HG03432 (cell line): ENCODE measurements at regions not wholly inside any gene's neighbourhood (a gene's known extent, or its start where the extent isn't known, plus 50 kb on each side); places are given as distances from the start of the nearest gene placed in this dataset.

Experiments
- ATAC-seq: cut with Tn5 transposase; IDR thresholded peaks from one replicate; pipeline ENCODE4 v1.9.1; 2021; ENCODE audit warnings: mild to moderate bottlenecking, moderate library complexity; ENCODE audit not compliant: unreplicated experiment

GRCh38 chr12:67829896-67830295, 159.4 kb upstream of the IFNG-AS1 start:
- no peak for ATAC-seq

GRCh38 chr12:67832155-67832554, 157.1 kb upstream of the IFNG-AS1 start:
- no peak for ATAC-seq

- no peak for ATAC-seq
These were observed 155.6 kb upstream of the IFNG-AS1 start for GRCh38 chr12:67833602-67834001.

- ATAC-seq: no peak
These were observed 151.4 kb upstream of the IFNG-AS1 start for GRCh38 chr12:67837876-67838275.

- no peak for ATAC-seq
These were observed 147.1 kb upstream of the IFNG-AS1 start for GRCh38 chr12:67842124-67842523.

- ATAC-seq: no peak
These were observed 146.0 kb upstream of the IFNG-AS1 start for GRCh38 chr12:67843257-67843656.

GRCh38 chr12:67852701-67853100, 136.5 kb upstream of the IFNG-AS1 start:
- ATAC-seq: no peak

- no peak for ATAC-seq
These were observed 136.0 kb upstream of the IFNG-AS1 start for GRCh38 chr12:67853204-67853603.

GRCh38 chr12:67854351-67854750, 134.9 kb upstream of the IFNG-AS1 start:
- ATAC-seq: no peak

GRCh38 chr12:67855103-67855502, 134.1 kb upstream of the IFNG-AS1 start:
- no peak for ATAC-seq

GRCh38 chr12:67871231-67871630, 118.0 kb upstream of the IFNG-AS1 start:
- ATAC-seq: no peak

- ATAC-seq: no peak
These were observed 115.9 kb upstream of the IFNG-AS1 start for GRCh38 chr12:67873355-67873754.

- ATAC-seq: no peak
These were observed 112.8 kb upstream of the IFNG-AS1 start for GRCh38 chr12:67876305-67876915.

GRCh38 chr12:67877727-67878126, 111.5 kb upstream of the IFNG-AS1 start:
- no peak for ATAC-seq

GRCh38 chr12:67879937-67880336, 109.3 kb upstream of the IFNG-AS1 start:
- no peak for ATAC-seq

GRCh38 chr12:67881565-67881964, 107.7 kb upstream of the IFNG-AS1 start:
- ATAC-seq: no peak

- ATAC-seq: no peak
These were observed 104.7 kb upstream of the IFNG-AS1 start for GRCh38 chr12:67884596-67884995.

- ATAC-seq: no peak
These were observed 103.7 kb upstream of the IFNG-AS1 start for GRCh38 chr12:67885375-67886169.

- ATAC-seq: no peak
These were observed 102.2 kb upstream of the IFNG-AS1 start for GRCh38 chr12:67887065-67887464.

- no peak for ATAC-seq
These were observed 99.3 kb upstream of the IFNG-AS1 start for GRCh38 chr12:67889931-67890330.

- no peak for ATAC-seq
These were observed 98.5 kb upstream of the IFNG-AS1 start for GRCh38 chr12:67890726-67891258.

- ATAC-seq: no peak
These were observed 97.7 kb upstream of the IFNG-AS1 start for GRCh38 chr12:67891596-67891995.
